ENCODE measurements at regions not wholly inside any gene's neighbourhood (a gene's known extent, or its start where the extent isn't known, plus 50 kb on each side); places are given as distances from the start of the nearest gene placed in this dataset.

DNA sequence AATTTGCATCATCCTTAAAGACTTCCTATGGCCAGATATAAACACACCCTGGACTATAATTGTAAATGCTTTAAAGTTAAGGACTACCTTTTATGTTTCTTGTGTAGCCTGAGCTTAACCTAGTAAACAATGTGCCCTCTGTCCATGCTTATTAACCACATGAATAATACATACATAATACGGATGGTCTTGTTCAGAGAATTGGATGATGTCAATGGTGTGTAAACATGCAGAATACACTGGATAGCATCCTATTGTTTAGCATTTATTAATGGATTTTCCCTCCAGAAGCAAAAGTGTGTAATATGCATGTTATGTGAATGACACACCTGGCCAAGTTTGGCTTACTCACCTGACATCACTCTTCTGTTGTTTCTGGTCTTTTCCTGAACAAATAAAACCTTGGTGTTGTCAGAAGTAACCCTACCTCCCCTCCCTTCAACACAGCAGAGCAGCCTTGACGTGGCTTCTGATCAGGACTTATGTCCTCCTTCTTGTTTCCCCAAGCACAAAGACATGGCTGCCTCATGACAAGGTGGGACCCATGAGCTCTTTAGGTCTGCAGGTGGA lies 517.9 kb downstream of the MTRR start:
- DNase-seq (ENCODE audit: low spot score), result no peak

DNA sequence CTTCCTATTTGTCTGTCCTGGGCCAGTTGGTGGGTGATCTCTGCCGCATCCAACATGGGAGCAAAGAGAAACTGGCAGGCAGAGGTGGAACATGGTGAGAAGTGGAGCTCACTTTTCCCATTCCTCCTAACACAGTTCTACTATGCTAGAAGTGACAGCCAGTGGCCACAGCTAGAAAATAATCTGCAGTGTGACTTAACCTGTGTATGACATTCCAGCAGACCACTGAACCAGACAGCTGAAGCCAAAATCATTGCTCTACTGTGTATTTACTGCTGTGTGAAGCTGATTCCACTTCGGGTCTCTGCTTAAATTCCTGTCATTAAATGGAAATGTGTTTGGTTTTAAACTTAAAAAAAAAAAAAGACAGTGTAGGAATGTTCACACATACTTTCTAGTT lies 523.0 kb downstream of the MTRR start:
- DNase-seq (ENCODE audit: low spot score), result no peak

DNA sequence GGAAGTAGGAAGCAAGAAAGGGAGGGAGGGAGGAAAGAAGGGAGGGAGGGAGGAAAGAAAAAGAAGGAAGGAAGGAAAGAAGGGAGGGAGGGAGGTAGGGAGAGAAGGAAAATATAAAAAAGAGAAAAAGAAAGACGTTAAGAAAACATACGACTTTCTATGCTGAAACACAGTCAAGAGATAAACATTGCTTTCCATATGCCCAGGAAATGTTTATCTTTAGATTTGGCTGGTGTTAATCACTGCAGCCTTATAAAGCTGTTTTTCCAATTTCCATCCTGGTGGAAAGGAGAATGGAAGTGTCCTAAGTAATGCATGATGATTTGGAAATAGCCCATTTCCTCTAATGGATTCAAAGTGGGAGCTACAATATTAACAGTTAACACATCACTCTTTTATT lies 524.3 kb downstream of the MTRR start:
- no peak for DNase-seq (ENCODE audit: low spot score)

DNA sequence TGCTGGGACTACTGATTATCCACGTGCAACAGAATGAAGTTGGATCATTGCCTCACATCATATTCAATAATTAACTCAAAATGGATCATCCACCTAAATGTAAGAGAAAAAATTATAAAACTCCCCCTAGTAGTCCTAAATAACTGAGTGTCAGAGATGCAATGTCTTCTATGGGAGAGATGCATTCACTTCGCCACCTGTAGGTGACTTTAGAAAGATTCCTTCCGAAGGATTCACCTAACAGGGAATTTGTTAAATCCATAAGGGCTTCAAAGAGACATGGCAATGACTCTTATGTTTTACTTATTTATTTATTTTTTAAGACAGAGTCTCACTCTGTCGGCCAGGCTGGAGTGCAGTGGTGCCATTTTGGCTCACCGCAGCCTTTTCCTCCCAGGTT lies 526.0 kb downstream of the MTRR start:
- no peak for DNase-seq (ENCODE audit: low spot score)

DNA sequence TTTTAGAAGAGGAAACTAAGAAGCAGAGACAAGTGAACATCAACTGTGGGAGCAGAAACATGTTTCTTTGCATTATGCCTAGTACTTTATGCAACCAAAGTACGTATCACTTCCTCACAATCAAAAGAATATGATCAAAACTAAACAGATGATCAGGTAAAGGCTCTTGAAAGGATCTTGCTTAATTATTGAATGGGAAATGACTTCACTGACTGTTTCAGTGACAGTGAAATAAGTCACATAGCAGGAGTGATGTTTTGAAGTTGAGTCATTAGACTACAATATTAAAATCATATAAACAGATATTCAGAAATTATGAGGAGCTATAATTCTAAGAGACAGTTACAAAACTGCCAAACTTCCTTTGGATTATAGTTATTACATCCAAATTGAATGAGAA lies 527.3 kb downstream of the MTRR start:
- DNase-seq (ENCODE audit: low spot score), result no peak

DNA sequence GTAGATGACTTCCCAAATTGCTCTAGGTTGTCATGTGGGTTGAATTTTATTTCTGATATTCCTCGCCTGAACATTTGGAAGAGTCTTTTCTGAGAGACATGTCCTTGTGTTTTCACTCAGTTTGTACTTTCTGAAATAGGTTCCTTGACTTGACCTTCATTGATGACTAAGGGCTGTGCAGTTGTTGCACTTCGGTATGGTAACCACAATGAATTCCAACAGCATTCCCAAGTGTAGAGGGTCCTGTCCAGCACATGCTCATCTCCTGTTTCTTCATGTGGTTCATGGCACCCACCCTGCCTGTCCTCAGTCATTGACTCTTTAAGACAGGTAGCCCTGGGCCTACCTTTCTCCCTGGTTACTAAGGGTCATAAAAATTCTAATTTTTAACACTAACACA lies 527.8 kb downstream of the MTRR start:
- no peak for DNase-seq (ENCODE audit: low spot score)

DNA sequence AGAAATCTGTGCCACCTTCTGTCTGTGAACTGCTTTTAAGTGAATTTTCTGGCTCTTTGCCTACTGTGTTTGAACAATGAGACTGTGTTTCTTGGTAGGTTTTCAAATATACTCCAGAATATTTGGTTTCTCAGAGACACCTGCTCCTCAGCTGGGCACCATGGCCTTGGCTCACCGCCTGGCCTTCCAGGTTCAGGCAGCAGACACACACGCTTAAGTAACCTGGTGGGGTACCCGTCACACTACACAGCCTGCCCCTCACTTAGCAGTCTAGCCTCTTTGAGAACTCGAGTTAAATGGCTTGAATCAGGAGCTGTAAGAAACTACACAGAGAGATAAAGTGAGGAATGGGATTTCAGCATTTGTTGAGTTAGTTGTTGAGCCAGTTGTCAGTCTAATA lies 530.5 kb downstream of the MTRR start:
- no peak for DNase-seq (ENCODE audit: low spot score)

DNA sequence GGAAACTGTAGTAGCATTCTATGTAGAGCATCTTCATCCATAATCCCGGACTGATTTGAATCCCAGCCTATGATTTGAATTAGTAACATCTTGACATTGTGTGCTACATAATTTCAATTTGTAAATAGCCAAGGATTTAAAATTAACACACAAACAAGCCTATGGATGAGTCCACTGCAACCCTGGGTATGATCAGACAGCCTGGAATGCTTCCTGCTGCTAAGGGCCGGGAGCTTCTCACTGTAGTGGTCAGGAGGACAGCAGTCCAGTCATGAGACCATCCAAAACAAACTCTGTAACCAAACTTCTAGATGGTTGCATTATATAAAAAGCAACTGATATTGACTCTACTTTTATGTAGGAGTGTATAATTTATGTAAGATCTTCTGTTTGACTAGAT lies 539.3 kb downstream of the MTRR start:
- no peak for DNase-seq (ENCODE audit: low spot score)

DNA sequence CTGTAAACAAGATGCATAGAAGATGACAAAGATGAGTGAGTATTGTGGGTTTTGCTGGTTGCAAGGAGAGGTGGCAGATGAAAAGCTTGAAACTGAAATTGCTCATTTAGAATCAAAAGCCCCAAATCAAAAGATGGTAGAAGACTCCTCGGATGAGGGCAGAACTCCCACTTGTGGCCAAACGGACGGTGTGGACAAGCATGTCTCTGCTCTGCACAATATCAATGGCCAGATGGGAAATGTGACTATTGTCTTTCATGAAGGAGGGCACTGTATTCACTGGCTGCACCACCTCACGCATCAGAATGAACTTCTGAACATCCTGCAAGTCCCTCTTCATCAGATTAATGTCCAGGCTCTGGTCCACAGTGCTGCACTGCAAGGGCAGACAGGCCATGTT lies 541.7 kb downstream of the MTRR start:
- no peak for DNase-seq (ENCODE audit: low spot score)

DNA sequence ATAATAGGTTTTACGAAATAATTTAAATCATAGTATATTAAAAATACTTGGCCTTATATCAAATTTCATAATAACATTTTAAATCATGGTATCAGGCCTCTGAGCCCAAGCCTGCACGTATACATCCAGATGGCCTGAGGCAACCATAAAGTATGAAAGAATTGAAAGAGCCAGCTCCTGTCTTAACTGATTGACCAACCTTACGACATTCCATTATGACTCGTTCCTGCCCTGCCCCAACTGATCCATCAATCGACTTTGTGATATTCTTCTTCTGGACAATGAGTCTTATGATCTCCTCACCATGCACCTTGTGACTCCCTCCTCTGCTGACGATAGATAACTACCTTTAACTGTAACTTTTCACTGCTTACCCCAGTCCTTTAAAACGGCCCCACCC lies 545.0 kb downstream of the MTRR start:
- DNase-seq (ENCODE audit: low spot score), result no peak

DNA sequence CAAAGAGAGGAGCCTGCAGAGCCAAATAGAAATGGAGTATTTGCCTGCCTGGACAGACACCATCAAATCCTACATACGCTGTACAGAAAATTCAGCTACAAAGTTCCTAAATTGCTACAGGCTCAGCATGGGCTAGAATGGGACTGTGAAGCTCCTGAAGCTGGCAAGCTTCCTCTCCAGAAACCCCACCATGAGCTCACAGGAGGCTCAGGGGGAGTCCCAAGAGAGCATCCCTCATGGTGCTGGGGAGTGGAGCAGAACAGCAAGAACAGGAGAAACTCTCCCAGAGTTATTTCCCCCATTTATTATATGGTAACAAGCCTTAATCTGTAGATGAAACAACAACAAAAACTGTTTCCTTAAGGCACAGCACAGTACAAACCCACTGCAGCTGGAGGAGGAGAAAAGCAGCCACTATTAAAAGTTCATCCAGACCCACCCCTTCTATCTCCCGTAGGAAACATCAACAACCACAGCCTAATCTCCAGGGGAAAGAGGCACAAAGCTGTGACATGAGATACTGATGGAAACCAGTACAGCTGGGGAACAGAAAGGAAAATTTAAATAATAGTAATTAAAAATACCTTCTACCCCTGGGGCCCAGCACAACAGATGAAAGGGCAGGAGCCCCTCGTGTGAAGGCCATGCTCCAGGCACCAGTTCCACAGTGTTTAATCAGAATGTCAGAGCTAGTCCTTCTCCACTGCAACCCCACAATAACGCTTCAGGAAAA lies 548.5 kb downstream of the MTRR start:
- no peak for DNase-seq (ENCODE audit: low spot score)

DNA sequence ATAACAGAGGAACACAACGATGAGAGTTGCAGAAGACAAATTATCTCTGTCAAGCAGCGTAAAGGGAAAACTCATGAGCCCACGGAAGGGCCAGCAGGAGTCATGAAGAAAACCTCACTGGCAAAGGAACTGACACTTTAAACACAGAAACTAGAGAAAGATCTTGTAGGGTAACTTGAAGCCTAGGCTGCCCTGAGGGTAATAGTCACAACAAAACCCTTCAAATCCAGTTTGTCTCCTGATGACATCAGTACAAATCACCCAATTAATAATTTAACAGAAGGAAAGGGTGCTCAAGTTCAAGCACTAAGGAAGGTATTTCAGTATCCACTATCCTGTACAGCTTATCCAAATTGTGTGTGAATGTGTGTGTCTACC lies 549.1 kb downstream of the MTRR start:
- no peak for DNase-seq (ENCODE audit: low spot score)

DNA sequence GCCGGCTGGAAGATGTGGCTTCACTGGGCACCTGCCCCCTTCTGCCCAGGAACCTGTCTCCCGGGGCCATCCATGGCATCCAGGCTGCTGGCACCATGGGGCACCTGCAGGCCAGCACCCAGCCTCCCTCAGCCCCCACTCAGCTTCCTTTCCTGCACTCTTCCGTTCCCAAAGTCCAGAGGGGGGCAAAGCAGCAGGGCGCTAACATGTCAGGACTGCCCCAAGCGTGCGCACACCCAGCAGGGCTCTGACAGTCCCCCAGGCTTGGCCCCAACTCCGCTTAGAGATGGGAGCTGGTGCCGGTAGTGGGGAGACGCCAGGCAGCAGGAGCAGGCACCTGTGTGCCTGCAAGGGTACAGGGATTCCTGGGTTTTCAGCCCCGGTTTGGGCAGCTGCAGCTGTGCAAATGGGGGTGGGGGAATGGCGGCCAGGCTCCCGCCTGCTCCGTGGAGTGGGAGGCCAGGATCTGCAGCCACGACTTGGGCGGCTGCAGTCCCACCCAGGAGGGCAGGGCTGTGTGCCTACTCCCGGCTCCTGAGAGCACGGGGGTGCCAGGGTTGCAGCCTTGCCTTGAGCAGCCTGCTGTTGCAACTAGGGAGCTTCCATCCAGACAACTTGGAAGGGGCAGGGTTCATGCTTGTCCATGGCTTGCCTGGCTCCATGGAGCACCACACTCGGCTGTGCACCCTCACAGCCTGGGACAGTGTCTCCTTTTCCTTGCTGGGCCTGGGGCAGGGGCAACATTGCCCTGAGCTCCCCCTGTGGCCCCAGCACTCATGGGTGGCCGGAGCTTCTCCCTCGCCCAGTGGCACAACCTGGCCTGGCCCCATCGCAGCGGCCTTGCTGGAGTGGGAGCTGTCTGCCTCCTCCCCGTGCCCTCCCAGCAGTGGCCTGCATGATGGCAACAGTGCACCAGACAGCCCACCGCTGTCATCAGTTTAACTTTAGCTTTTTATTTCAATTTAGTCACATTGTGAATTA lies 561.1 kb downstream of the MTRR start:
- no peak for DNase-seq (ENCODE audit: low spot score)

DNA sequence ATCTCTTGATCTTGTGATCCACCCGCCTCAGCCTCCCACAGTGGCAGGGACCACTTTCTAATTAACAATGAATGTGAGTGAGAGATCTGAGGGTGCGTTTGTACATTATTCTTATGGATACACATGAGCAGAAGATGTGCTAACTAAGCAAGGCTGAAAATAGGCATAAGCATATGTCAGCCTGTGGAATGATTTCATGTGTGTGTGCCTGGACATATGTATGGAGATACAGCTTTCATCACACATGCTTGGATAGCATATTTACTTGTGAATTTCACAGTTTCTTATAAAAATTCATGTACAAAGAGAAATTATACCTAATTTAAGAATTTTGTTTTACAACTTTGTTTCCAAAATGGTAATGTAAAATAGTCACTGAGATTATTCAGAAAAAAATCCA lies 565.6 kb downstream of the MTRR start:
- DNase-seq (ENCODE audit: low spot score), result no peak

DNA sequence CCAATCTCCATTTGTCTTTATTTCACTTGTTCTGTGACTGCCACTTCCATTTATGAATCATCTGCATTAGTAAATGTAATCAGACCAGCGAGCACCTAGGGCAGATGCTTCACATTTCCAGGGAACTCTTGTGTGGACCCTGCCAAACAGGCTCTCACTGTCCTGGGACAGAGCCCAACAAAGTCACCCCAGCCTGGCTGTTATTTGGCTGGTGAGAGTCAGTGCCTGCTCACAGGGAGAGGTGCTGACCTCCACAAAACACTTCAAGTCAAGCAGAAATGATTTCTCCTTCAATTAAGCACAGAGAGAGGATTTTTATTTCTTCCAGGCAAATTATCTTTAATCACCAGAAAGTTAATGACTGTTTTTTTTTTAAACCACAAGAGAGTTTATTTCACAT lies 568.0 kb downstream of the MTRR start:
- no peak for DNase-seq (ENCODE audit: low spot score)

DNA sequence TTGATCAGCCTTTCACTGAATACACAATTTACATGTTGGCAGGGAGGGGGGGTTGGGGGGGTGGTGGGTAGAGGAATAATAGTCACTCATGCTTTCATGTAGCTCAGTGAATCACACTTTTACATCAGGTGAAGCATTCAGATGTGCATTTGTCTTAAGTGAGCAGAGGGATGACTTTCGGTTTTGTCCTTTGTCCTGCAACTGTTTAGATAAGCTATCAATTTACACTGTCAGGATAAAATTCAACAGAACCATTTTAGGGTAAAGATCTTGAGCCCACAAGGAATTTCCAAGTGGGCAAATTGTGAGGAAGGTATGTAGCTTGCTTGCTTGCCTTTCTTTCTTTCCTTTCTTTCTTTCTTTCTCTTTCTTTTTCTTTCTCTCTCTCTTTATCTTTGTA lies 576.2 kb downstream of the MTRR start:
- no peak for DNase-seq (ENCODE audit: low spot score)

DNA sequence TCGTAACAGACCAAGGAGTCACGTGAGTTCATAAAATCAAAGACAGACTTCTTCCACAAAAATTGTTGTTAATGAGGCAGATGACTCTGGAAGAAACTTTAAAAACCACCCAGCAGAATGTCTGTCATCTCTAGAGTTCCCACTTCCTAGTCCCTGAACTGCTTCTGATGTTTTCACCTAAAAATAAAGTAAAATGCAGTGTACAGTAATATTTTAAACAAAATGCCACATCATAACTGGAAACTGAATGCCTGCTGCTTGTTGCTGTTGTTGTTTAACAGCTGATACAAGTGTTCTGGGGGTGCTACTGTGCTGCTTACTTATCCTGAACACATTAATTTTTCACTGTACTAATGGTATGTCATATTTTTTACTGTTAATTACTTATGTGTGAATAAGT lies 577.2 kb downstream of the MTRR start:
- DNase-seq (ENCODE audit: low spot score), result no peak

DNA sequence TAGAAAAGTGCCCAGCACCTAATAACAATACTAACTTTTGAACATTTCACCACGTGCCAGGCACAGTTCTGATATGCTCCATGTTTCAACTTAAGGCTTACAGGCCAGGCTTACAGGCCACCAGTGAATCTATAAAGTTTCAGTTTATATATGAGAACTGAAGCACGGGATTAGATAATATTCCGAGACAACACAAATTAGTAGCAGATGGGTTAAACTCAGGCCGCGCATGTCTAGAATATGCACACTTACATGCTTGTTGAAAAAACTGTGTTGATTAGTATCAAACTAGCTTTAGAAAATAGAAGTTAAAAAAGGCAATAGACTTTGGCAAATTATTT lies 587.9 kb downstream of the MTRR start:
- no peak for DNase-seq (ENCODE audit: low spot score)

DNA sequence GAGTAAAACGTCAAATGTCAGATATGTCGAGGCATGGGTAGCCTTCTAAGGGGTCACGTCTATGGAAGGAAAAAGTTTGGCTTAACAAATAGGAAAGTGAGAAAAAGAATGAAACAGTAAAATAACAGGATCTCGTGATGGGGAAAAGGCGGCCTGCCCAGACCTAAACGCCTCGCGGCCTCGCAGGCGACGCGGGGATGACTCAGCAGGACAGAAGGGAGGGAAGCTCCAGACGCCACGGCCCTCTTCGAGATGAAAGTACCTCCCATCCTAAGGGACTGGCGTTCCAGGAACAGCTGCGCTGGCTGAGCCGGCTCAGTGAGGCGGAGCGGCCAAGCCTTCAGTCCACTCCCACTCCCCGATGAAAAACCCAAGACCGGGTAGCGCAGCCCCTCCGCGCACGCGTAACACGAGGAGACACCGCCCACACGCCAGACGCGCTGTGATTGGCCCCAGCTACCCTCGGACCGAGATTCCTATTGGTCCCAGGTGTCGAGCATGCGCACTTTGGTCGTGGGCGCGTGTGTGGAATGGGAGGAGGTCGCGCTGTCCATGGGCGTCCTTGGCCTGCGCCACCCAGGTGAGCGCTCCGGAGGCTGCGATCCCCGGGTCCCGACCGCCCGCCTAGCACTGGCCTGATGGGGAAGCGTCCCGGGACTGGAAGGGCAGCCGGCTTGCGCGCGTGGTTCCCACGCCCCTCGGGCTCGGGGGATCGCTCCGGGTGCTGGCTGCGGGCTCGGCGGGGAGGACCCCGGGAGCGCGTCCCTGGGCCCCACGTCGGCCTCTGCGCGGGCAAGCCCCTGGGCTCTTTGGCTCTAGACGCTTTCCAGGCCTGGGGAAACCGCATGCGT lies 588.5 kb downstream of the MTRR start:
- DNase-seq (ENCODE audit: low spot score), result peak; percentile 100

DNA sequence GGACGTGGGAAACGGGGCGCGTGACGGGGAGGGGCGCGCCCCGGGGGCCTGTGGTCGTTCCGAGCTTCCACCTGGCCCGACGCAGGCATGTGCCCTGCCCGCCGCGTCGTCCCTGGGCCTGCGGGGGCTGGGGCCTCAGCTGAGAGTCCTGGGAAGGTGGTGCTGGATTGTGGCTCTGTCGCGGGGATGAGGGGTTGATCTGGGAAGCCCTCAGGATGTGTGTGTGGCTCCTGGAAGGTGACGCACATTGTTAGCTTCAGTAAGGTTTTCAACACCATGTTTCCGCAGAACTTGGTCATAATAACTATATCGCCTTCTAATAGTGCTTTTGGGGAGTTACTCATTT lies 589.1 kb downstream of the MTRR start:
- peak; percentile 39 for DNase-seq (ENCODE audit: low spot score)

DNA sequence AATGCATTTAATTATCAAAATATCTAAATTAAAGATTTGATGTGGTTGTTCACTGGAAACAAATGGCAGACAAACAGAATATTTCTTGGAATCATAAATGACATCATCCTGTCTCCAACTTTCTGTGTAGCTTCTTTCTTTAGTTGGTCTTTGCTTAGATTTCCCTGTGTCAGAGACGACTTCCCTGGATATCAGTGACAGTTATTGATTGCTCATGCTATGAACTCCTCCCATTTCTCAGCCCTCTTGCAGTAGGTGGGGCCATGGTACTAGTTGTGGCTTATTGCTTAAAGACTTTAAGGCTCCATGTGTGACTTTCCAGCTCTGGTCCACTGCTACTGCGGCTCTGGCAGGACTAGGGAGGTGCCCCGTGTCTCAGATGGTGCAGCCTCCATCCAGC lies 592.6 kb downstream of the MTRR start:
- DNase-seq (ENCODE audit: low spot score), result no peak

DNA sequence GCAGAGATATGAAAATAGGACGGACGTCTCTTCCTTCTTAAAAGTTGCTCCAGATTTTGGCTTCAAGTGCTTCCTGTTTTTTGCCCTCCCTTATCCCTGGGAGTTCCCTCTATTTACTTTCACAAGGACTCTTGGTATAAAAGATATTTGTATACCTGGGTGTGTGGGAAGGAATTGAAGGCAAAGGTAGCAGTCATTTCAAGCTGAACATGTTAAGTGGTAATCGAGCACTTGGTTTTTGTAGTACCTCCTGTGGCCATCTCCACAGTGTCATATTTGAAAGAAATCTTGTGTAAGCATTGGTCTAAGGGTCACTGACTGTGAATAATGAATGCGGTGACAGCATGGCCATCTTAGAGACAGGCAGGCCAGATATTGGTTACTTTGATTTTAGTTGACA lies 593.6 kb downstream of the MTRR start:
- DNase-seq (ENCODE audit: low spot score), result no peak

All from H4 (cell line).